ENCODE measurements at regions not wholly inside any gene's neighbourhood (a gene's known extent, or its start where the extent isn't known, plus 50 kb on each side); places are given as distances from the start of the nearest gene placed in this dataset.

DNA sequence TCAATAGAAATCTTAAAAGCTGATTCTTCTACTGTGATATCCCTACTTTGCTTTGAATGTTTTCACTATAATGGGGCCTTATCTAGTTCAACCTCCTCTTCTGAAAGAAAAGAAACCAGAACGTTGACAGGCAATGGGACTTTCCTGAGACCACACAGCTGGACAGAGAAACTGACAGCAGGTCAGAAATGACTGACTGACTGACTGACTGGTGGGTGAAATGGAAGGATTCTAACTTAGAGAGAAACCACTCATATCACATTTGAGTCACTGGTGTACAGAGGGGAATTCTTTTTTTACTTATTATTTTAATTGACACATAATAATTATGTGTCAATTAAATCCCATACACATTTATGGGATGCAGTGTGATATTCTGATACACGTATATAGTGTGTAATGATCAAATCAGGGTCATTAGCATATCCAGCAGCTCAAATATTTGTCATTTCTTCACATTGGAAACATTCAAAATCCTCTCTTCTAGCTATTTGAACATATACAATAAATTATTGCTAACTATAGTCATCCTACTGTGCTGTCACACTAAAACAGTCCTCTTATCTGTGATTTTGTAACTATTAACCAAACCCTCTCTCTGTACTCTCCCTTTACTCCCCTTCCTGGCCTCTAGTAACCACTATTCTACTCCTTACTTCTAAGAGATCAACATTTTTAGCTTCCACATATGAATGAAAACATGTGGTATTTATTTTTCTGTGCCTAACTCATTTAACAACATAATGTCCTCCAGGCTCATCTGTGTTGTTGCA is 64.8 kb upstream of the NRSN1 start:
- intact Hi-C loops (cut with DNase I; ENCODE audit: low total_unique reads), result no loop called here

DNA sequence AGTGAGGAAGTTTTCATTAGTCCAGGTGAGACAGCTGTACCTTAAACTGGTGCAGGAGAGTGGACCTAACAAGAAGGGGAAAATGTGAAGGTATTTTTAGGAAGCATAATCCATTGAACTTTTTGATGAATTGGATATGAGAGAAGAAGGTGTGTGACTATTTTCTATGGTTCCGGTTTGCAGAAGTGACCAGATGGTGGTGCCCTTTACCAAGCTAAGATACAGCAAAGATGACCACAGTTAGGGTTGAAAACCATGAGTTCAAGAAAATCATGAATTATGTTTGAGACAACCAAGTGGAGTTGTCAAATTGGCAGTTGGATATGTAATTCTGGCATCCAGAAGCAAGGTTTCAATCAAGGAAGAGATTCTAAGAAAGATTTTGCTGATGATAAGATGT is 61.9 kb upstream of the NRSN1 start:
- H3K4me3 ChIP-seq (ENCODE audit: low read depth, poor library complexity, severe bottlenecking), result no peak overlapping the region
- no peak for TF ChIP-seq POLR2A (IDR thresholded peaks at IDR 0.05)
- TF ChIP-seq, protein P1, sequence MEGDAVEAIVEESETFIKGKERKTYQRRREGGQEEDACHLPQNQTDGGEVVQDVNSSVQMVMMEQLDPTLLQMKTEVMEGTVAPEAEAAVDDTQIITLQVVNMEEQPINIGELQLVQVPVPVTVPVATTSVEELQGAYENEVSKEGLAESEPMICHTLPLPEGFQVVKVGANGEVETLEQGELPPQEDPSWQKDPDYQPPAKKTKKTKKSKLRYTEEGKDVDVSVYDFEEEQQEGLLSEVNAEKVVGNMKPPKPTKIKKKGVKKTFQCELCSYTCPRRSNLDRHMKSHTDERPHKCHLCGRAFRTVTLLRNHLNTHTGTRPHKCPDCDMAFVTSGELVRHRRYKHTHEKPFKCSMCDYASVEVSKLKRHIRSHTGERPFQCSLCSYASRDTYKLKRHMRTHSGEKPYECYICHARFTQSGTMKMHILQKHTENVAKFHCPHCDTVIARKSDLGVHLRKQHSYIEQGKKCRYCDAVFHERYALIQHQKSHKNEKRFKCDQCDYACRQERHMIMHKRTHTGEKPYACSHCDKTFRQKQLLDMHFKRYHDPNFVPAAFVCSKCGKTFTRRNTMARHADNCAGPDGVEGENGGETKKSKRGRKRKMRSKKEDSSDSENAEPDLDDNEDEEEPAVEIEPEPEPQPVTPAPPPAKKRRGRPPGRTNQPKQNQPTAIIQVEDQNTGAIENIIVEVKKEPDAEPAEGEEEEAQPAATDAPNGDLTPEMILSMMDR (IDR thresholded peaks at IDR 0.05), result no peak
- 38 to 44% methylated on average over 1 of the region's 1 CpG for WGBS, 2 donors
- DNase-seq (ENCODE audit: low spot score in 2 of 2), result no peak
- intact Hi-C loops (cut with DNase I; ENCODE audit: low total_unique reads), result no loop called here

More for the DNA sequence above, 64.8 kb upstream of the NRSN1 start:
- 71% methylated on average over 2 of the region's 2 CpGs for WGBS, 2 donors
- no peak overlapping the region for H3K4me3 ChIP-seq (ENCODE audit: low read depth, poor library complexity, severe bottlenecking)
- TF ChIP-seq POLR2A (IDR thresholded peaks at IDR 0.05), result no peak
- TF ChIP-seq, protein P1 (IDR thresholded peaks at IDR 0.05), result no peak
- DNase-seq (ENCODE audit: low spot score in 2 of 2), result no peak

DNA sequence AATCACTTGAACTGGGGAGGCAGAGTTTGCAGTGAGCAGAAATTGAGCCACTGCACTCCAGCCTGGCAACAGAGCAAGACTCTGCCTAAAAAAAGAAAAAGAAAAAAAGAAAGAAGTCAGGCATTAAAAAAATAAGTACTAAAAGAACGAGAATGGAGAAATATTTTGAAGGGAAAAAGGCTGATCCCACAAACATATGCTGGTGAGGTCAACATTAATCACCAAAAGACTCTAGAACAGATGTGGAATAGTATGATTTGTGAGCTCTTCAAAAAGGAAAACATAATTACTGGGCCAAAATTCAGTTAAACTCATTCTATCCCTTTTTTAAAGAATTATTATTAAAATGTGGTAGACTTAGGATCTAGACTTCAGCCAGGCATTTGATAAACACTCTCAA is 61.2 kb upstream of the NRSN1 start:
- intact Hi-C loops (cut with DNase I; ENCODE audit: low total_unique reads), result no loop called here
- TF ChIP-seq POLR2A (IDR thresholded peaks at IDR 0.05), result no peak
- TF ChIP-seq, protein P1 (IDR thresholded peaks at IDR 0.05), result no peak
- WGBS, 2 donors, result 35 to 44% methylated on average over 1 of the region's 1 CpG
- no peak overlapping the region for H3K4me3 ChIP-seq (ENCODE audit: low read depth, poor library complexity, severe bottlenecking)
- no peak for DNase-seq (ENCODE audit: low spot score in 2 of 2)

DNA sequence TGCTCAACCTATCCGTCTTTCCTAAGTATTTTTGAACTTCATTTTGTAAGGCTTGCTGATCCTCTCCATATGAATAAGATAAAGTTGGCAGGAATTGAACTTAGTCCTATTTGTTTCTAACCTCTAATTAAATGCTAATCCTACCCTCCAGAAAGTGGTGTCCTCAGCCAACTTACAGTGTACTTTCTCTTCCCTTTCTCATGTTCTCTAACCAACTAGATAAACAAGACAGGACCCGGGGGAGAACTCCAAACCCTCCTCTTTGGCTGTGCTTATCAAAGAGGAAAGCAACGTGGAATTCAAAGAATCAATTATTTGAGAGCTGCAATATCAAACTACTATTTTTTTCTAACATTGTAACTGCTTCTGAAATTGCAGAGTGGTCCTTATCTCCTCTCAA is 56.5 kb upstream of the NRSN1 start:
- H3K4me3 ChIP-seq (ENCODE audit: low read depth, poor library complexity, severe bottlenecking), result no peak overlapping the region
- TF ChIP-seq, protein P1 (IDR thresholded peaks at IDR 0.05), result no peak
- no peak for TF ChIP-seq POLR2A (IDR thresholded peaks at IDR 0.05)
- 24 to 32% methylated on average over 3 of the region's 3 CpGs for WGBS, 2 donors
- no peak for DNase-seq (ENCODE audit: low spot score in 2 of 2)
- intact Hi-C loops (cut with DNase I; ENCODE audit: low total_unique reads), result no loop called here

DNA sequence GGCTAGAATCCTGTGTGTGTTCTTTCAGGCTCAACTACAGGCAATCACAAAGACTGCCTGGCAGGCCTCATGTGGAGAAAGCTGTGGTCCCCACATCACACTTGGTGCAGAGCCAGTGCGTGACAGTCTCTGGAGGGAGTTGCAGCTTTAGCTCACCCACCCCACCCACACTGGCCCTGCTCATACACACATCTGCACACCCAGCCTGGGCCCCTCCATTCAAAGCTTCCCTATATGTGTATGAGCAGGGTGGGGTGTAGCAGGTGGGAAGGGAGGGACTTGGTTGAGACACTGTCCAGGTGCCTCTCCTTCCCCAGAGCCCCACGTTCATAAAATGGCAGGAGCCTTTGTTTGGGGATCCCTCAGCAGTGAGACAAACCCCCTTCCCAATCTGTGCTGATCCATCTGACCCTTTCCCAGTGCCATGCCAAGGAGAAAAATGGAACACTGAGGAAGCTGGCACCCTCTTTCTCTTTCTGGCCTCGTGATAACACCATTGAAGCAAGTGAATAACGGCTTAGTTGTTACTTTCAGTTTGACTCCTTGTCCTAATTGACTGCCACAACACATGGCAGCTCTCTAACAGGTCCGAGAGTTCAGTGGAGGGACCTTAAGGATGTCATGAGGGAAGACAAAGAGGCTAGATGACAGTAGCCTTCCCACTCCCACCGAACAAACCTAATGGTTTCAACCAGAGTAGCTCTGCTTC is 53.8 kb upstream of the NRSN1 start:
- DNase-seq (ENCODE audit: low spot score in 2 of 2), result no peak
- intact Hi-C loops (cut with DNase I; ENCODE audit: low total_unique reads), result no loop called here
- no peak overlapping the region for H3K4me3 ChIP-seq (ENCODE audit: low read depth, poor library complexity, severe bottlenecking)
- TF ChIP-seq, protein P1 (IDR thresholded peaks at IDR 0.05), result no peak
- TF ChIP-seq POLR2A (IDR thresholded peaks at IDR 0.05), result no peak
- 76 to 81% methylated on average over 6 of the region's 6 CpGs for WGBS, 2 donors
